ENCODE measurements at regions not wholly inside any gene's neighbourhood (a gene's known extent, or its start where the extent isn't known, plus 50 kb on each side); places are given as distances from the start of the nearest gene placed in this dataset.

DNA sequence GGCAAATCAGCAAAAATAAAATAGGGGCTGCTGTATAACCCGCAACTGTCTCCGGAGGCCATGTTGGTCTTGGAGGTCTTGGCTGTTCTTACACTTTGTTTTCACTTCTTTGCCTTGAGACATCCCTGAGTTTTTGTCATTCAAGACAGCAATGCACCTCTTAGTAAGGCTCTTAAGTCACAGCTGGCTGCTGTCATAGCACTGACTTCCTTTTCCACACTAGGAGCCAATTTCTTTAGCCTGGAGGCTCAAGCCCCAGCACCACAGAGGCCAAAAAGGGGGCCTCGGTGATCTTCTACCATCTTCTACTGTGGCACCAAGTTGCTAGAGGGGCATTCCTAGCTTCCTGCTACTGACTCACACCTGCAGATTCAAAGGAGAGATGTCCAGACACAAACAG, 536.3 kb downstream of the CDH26 start:
- TF ChIP-seq, protein P1, sequence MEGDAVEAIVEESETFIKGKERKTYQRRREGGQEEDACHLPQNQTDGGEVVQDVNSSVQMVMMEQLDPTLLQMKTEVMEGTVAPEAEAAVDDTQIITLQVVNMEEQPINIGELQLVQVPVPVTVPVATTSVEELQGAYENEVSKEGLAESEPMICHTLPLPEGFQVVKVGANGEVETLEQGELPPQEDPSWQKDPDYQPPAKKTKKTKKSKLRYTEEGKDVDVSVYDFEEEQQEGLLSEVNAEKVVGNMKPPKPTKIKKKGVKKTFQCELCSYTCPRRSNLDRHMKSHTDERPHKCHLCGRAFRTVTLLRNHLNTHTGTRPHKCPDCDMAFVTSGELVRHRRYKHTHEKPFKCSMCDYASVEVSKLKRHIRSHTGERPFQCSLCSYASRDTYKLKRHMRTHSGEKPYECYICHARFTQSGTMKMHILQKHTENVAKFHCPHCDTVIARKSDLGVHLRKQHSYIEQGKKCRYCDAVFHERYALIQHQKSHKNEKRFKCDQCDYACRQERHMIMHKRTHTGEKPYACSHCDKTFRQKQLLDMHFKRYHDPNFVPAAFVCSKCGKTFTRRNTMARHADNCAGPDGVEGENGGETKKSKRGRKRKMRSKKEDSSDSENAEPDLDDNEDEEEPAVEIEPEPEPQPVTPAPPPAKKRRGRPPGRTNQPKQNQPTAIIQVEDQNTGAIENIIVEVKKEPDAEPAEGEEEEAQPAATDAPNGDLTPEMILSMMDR (IDR thresholded peaks at IDR 0.05), result no peak
- no peak for TF ChIP-seq POLR2A (IDR thresholded peaks at IDR 0.05)

Data from lower leg skin (tissue), 3 donors.